IPS DF 6.9 (cell line): ENCODE measurements at regions not wholly inside any gene's neighbourhood (a gene's known extent, or its start where the extent isn't known, plus 50 kb on each side); places are given as distances from the start of the nearest gene placed in this dataset.

ENCODE experiments used
- DNase-seq: peaks from one replicate; pipeline ENCODE4 v3.0.0-alpha.2; 2013; ENCODE audit warnings: low read depth, low spot score
- H3K27ac ChIP-seq: one replicate; pipeline ENCODE4 v1.5.1; 2013; ENCODE audit warnings: low read length, control low read depth
- H3K27me3 ChIP-seq: 2 replicates; pipeline ENCODE4 v1.6.1; 2013; ENCODE audit warnings: mild to moderate bottlenecking, low read length; ENCODE audit not compliant: control insufficient read depth, insufficient read depth
- H3K36me3 ChIP-seq: 2 replicates; pipeline ENCODE4 v1.6.1; 2013; ENCODE audit warnings: low read length; ENCODE audit not compliant: control insufficient read depth, insufficient read depth
- H3K4me1 ChIP-seq: 2 replicates; pipeline ENCODE4 v1.6.1; 2013; ENCODE audit warnings: low read length; ENCODE audit not compliant: control insufficient read depth, insufficient read depth
- H3K4me3 ChIP-seq: 2 replicates; pipeline ENCODE4 v1.5.1; 2013; ENCODE audit warnings: mild to moderate bottlenecking, low read length
- H3K9me3 ChIP-seq: 2 replicates; pipeline ENCODE4 v1.6.1; 2013; ENCODE audit warnings: low read length, inconsistent platforms; ENCODE audit not compliant: control insufficient read depth, insufficient read depth
- WGBS: extraction: QIAGEN DNeasy Blood & Tissue Kit; methylation state at CpG from one replicate; pipeline ENCODE4 v1.1.7; 2013; ENCODE audit warnings: mixed read lengths, missing lambda C conversion rate; ENCODE audit not compliant: insufficient read length, insufficient coverage; 5-methylcytosine and 5-hydroxymethylcytosine counted together

DNA sequence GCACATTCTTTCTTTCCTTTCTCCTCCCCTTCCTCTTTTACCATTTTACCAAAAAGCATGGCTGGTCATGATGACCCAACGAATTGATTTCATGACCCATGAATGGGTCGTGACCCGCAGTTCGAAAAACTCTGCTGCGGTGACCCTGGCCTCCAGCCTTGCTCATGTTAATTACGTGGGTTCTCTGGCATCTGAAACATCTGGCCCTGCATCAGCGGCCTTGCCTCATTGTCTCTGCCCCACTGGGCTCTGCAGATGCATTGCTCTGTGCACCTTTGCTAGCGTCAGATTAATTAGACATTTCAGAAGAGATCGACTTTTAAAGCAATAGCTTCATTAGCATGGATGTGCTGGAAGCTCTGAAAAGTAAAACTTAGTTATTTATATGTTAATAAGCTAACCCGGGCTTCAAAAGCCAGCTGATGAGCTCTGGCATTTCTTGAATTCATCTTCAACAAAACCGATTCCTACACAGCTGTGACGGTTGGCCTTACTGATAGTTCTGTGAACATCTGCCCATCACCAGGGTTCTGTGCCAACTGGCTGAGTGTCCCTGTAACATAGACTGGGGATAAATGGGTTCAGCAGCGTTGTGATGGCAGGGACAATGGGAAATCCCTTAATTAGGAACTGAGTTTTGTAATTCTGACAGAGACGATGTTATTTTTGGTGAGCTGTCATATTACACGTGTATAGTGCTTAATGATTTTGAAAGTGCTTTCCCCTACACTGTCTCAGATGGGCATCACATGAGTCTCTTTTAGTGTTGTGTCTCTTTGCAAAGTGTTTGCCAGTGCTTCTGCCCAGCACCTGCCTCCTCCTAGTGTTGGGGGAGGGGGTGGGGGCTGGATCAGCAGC lies 225.9 kb upstream of the EEF2KMT start:
- peak; percentile 29 for DNase-seq
- Histone ChIP-seq H3K4me1 (peaks cover 6% of the 10 kb centered on the region; the same call in 1 of the 2 replicates), H3K9me3 (no peaks in the 10 kb centered on the region), H3K27ac (no peak overlapping the region), H3K27me3 (no peaks in the 10 kb centered on the region), H3K4me3 (no peak overlapping the region), H3K36me3 (no peaks in the 10 kb centered on the region)
- WGBS: no CpG with 5 or more reads among the region's 15 CpGs

DNA sequence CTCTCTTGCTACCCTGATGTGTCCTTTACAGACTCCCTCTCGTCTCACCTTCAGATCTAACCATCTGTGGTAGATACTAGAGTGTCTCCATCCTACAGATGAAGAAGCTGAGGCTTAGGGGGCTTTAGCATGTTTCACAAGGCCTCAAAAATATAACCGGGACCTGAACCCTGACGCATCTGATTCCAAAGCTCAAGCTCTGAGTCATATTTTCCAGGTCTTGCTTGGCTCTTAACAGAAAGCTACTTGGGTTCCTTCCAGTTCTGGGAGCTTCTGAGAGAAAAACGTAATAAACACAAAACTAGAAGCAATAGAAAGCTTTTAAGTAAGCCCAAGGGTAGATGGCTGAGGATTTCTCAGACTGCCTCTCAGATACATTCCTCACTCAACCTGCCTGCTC lies 224.3 kb upstream of the EEF2KMT start:
- DNase-seq: no peak
- no peaks in the 10 kb centered on the region for H3K9me3 ChIP-seq
- H3K27me3 ChIP-seq: no peaks in the 10 kb centered on the region
- H3K4me3 ChIP-seq: no peak overlapping the region
- no peak overlapping the region for H3K27ac ChIP-seq
- no peaks in the 10 kb centered on the region for H3K36me3 ChIP-seq
- no CpG with 5 or more reads among the region's 4 CpGs for WGBS
- H3K4me1 ChIP-seq: peaks cover 6% of the 10 kb centered on the region; the same call in 1 of the 2 replicates

DNA sequence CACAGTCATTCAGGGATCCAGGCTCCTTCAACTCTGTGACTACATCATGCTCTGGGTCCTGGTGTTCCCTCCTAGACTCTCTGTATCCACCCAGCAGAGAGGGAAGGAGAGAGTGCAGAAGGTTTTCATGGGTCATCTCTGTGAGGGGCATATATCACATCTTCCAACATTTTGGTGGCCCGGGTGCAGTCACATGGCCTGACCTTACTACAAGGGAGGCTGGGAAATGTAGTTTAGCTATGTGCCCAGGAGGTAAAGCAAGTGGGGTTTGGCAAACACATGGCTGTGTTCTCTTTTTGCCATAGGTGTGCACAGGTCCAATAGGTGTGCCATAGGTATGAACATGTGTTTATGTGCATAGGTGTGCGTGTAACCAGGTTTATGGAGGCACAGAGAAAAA lies 222.2 kb upstream of the EEF2KMT start:
- Histone ChIP-seq H3K4me3 (no peak overlapping the region), H3K27ac (no peak overlapping the region), H3K4me1 (peaks cover 6% of the 10 kb centered on the region; the same call in 1 of the 2 replicates), H3K9me3 (no peaks in the 10 kb centered on the region), H3K36me3 (no peaks in the 10 kb centered on the region), H3K27me3 (no peaks in the 10 kb centered on the region)
- WGBS: no CpG with 5 or more reads among the region's 2 CpGs
- DNase-seq: no peak

DNA sequence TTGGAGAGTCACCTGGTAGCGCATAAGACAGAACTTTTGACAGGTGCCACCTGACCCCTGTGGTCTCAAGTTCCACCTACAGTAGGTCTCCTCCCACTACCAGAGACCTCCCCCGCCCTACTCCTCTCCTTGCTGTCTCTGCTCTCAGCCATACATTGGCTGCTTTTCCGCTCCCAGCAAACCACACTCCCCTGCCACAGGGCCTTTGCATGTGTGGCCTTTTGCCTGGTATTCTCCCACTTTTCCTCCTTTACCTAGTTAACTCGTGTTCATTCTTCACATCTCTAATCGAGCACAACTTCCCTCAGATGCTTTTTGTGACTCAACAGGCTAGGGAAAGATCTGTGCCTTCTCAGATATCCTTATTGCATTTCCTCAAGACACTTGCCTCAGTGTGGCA lies 218.3 kb upstream of the EEF2KMT start:
- Histone ChIP-seq H3K4me1 (no peaks in the 10 kb centered on the region), H3K4me3 (no peak overlapping the region), H3K9me3 (no peaks in the 10 kb centered on the region), H3K27ac (no peak overlapping the region), H3K27me3 (no peaks in the 10 kb centered on the region), H3K36me3 (no peaks in the 10 kb centered on the region)
- no peak for DNase-seq
- WGBS: no CpG with 5 or more reads among the region's 5 CpGs

DNA sequence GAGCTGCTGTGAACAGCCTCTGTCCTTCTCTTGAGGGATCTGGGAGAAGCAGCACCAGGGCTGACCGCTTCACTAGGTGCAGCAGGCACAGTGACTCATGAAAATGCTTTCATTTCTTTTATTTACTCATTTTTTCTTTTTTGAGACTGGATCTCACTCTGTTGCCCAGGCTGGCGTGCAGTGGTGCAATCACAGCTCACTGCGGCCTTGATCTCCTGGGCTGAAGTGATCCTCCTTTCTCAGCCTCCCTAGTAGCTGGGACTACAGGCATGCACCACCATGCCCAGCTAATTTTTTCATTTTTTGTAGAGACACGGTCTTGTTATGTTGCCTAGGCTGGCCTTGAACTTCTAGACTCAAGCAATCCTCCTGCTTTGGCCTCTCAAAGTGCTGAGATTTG lies 216.8 kb upstream of the EEF2KMT start:
- Histone ChIP-seq H3K9me3 (no peaks in the 10 kb centered on the region), H3K27ac (no peak overlapping the region), H3K4me3 (no peak overlapping the region), H3K27me3 (no peaks in the 10 kb centered on the region), H3K4me1 (no peaks in the 10 kb centered on the region), H3K36me3 (no peaks in the 10 kb centered on the region)
- WGBS: no CpG with 5 or more reads among the region's 4 CpGs
- no peak for DNase-seq

DNA sequence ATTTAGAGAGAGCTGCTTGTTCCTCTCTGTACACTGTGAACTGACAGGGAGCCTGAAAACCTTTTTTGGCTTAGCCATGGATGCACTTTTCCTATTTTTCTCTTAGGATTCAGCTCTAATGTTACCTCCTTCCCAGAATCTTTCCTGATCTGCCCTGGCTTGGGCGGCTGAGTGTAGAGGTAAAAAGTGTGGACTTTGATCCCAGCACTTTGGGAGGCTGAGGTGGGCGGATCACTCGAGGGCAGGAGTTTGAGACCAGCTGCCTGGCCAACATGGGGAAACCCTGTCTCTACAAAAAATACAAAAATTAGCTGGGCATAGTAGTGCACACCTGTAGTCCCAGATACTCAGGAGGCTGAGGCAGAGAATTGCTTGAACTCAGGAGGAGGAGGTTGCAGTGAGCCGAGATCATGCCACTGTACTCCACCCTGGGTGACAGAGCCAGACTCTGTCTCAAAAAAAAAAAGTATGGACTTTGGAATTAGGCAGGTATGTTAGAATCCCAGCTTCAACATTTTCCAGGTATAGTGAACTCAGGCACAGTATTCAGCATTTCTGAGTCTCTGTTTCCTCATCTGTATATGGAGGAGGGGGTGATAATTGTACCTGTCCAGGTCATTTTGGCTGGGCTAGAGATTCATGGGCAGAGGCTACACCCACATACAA lies 212.5 kb upstream of the EEF2KMT start:
- no peak for DNase-seq
- WGBS: no CpG with 5 or more reads among the region's 4 CpGs
- Histone ChIP-seq H3K4me3 (no peak overlapping the region), H3K27ac (no peak overlapping the region), H3K27me3 (no peaks in the 10 kb centered on the region), H3K36me3 (no peaks in the 10 kb centered on the region), H3K9me3 (no peaks in the 10 kb centered on the region), H3K4me1 (no peaks in the 10 kb centered on the region)

DNA sequence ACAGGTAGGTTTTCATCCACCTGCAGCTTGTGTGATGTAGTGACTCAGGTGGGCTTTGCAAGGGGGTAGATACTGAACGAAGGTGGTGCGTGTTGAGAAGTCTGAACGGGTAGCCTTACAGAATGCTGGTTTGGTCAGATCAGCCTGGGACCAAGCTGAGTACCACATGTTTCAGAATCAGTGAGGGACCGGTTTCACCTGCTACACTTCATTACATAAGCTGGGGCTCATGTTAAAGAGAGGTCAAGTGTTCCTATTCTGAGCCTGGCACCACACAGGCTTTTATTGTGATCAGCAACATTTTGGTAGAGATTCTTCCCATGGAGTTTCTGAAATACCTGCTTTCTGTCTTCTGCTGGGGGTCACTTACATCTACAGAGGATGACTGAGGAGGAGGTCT lies 207.4 kb upstream of the EEF2KMT start:
- Histone ChIP-seq H3K4me1 (no peaks in the 10 kb centered on the region), H3K9me3 (no peaks in the 10 kb centered on the region), H3K36me3 (no peaks in the 10 kb centered on the region), H3K27me3 (no peaks in the 10 kb centered on the region), H3K4me3 (no peak overlapping the region), H3K27ac (no peak overlapping the region)
- no peak for DNase-seq
- no CpG with 5 or more reads among the region's 4 CpGs for WGBS

DNA sequence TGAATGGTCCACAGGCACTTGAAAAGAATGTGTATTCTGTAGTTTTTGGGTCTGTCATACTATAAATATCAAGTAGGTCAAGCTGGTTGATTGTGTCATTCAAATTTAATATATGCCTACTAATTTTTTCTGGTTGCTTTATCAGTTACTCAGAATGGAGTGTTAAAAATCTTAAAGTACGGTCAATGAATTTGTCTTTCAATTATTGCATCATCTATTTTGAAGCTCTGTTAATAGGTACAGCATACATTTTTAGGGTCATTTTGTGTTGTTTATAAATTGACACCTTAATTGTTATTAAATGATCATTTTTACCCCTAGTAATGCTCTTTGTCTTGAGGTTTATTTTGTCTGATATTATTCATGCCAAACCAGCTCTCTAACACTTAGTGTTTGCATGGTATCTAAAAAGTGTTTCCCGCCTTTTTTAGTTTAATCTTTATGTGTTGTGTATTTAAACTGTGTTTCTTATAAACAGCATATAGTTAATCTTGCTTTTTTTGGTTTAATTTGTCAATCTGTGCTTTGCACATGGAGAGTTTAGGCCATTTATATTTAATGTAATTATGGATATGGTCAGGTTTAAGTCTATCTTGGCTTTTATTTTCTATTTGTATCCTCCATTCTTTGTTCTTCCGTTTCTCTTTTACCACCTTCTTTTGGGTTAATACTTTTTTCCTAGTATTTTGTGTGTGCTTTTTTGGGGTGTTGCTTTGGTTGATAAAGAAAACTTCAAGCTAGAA lies 204.9 kb upstream of the EEF2KMT start:
- Histone ChIP-seq H3K27ac (no peak overlapping the region), H3K4me1 (no peaks in the 10 kb centered on the region), H3K4me3 (no peak overlapping the region), H3K9me3 (no peaks in the 10 kb centered on the region), H3K27me3 (no peaks in the 10 kb centered on the region), H3K36me3 (no peaks in the 10 kb centered on the region)
- no CpG with 5 or more reads among the region's 3 CpGs for WGBS
- DNase-seq: no peak

DNA sequence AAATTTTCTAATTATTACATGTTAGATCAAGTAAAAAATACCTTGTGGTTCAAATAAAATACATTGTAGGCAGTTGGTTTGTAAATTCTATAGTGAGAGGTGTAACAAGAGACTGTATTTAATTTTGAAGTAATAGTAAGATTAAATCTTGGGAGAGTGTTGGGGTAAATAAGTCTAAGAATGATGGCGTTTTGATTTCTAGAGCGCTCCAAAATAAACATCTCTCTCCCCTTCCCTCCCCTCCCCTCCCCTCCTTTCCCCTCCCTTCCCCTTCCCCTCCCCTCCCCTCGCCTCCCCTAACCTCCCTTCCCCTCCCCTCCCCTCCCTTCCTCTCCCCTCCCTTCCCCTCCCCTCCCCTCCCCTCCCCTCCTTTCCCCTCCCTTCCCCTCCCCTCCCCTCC lies 200.6 kb upstream of the EEF2KMT start:
- DNase-seq: no peak
- no peaks in the 10 kb centered on the region; the same call in 1 of the 2 replicates for H3K9me3 ChIP-seq
- H3K27me3 ChIP-seq: no peaks in the 10 kb centered on the region
- H3K4me3 ChIP-seq: no peak overlapping the region
- no CpG with 5 or more reads among the region's 3 CpGs for WGBS
- no peaks in the 10 kb centered on the region for H3K36me3 ChIP-seq
- no peak overlapping the region for H3K27ac ChIP-seq
- no peaks in the 10 kb centered on the region for H3K4me1 ChIP-seq

DNA sequence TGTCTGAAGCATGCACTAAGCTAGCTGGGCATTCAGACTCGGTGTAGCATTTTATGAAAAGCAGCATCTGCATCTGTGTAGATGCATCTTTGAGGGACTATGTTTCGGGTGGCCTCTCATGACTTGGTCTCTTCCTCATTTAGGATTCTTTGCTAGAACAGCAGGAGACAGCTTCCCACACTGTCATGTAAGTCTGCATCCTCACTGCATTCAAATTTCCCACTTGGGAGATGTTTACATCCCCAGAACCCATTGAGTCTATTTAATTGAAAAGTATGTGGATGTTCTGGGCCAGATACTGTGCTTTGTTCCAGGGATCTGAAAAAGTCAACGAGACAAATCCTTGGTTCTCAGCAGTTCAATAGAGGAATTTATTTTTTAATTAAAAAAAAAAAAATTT lies 198.6 kb upstream of the EEF2KMT start:
- DNase-seq: no peak
- WGBS: no CpG with 5 or more reads among the region's 3 CpGs
- Histone ChIP-seq H3K27ac (no peak overlapping the region), H3K27me3 (no peaks in the 10 kb centered on the region), H3K4me1 (no peaks in the 10 kb centered on the region), H3K36me3 (no peaks in the 10 kb centered on the region), H3K9me3 (no peaks in the 10 kb centered on the region; the same call in 1 of the 2 replicates), H3K4me3 (no peak overlapping the region)
